CD4-positive, alpha-beta T cell treated with Interleukin-15 for 4 hours (primary cell): ENCODE measurements at regions not wholly inside any gene's neighbourhood (a gene's known extent, or its start where the extent isn't known, plus 50 kb on each side); places are given as distances from the start of the nearest gene placed in this dataset.

ENCODE experiments used
- DNase-seq: peaks from one replicate; pipeline ENCODE4 v3.0.0-alpha.2; 2020; ENCODE audit warnings: low spot score

GRCh38 chr22:48346911-48347310 lies 1480.8 kb downstream of the BRD1 start:
- no peak for DNase-seq

GRCh38 chr22:48346311-48346710 lies 1481.4 kb downstream of the BRD1 start:
- no peak for DNase-seq

GRCh38 chr22:48345631-48346030 lies 1482.0 kb downstream of the BRD1 start:
- no peak for DNase-seq

- DNase-seq, result no peak
Observed at GRCh38 chr22:48343461-48343860, 1484.2 kb downstream of the BRD1 start.

- no peak for DNase-seq
Observed at GRCh38 chr22:48342732-48343131, 1484.9 kb downstream of the BRD1 start.

GRCh38 chr22:48342016-48342415 lies 1485.7 kb downstream of the BRD1 start:
- no peak for DNase-seq

GRCh38 chr22:48340727-48341709 lies 1486.7 kb downstream of the BRD1 start:
- DNase-seq, result no peak

- no peak for DNase-seq
Observed at GRCh38 chr22:48340191-48340590, 1487.5 kb downstream of the BRD1 start.

- DNase-seq, result no peak
Observed at GRCh38 chr22:48338793-48339705, 1488.6 kb downstream of the BRD1 start.

- no peak for DNase-seq
Observed at GRCh38 chr22:48337957-48338792, 1489.5 kb downstream of the BRD1 start.

- DNase-seq, result no peak
Observed at GRCh38 chr22:48336339-48337060, 1491.2 kb downstream of the BRD1 start.

GRCh38 chr22:48335442-48336139 lies 1492.1 kb downstream of the BRD1 start:
- DNase-seq, result no peak

GRCh38 chr22:48334971-48335370 lies 1492.7 kb downstream of the BRD1 start:
- no peak for DNase-seq

GRCh38 chr22:48333816-48334735 lies 1493.6 kb downstream of the BRD1 start:
- no peak for DNase-seq

GRCh38 chr22:48333323-48333763 lies 1494.3 kb downstream of the BRD1 start:
- no peak for DNase-seq

- DNase-seq, result no peak
Observed at GRCh38 chr22:48332438-48333322, 1495.0 kb downstream of the BRD1 start.

- DNase-seq, result no peak
Observed at GRCh38 chr22:48331691-48332220, 1495.9 kb downstream of the BRD1 start.

- no peak for DNase-seq
Observed at GRCh38 chr22:48331266-48331665, 1496.4 kb downstream of the BRD1 start.
